Panc1 (cell line): ENCODE measurements at regions not wholly inside any gene's neighbourhood (a gene's known extent, or its start where the extent isn't known, plus 50 kb on each side); places are given as distances from the start of the nearest gene placed in this dataset.

Experiments used
- ATAC-seq: fragments of 200-7000 bp; cut with Tn5 transposase; 2 replicates; pipeline ENCODE4 v1.9.1; 2020; ENCODE audit warnings: mild to moderate bottlenecking, moderate library complexity
- BruUV-seq: library from RNA; stranded (reverse); fragments of 400-500 nt; replicated peaks from 2 replicates; lab custom pipeline; 2021; lab: Mats Ljungman, UMichigan
- CTCF ChIA-PET: fragments of 300-600 bp; sonication (Branson Sonifier 250); formaldehyde crosslinking; loops from one replicate; lab custom pipeline; 2022; ENCODE audit warnings: antibody characterized with exemption; lab: Charles Lee
- POLR2A ChIA-PET: fragments of 300-600 bp; sonication (Branson Sonifier 250); formaldehyde crosslinking; loops from one replicate; lab custom pipeline; 2022; ENCODE audit warnings: antibody characterized with exemption; lab: Charles Lee
- DNase-seq: peaks from one replicate; pipeline ENCODE4 v3.0.0-alpha.2; 2010; ENCODE audit warnings: low read depth, low spot score
- H3K27ac ChIP-seq: 2 replicates; pipeline ENCODE4 v1.5.1; 2011; ENCODE audit warnings: mild to moderate bottlenecking, low read length, inconsistent platforms
- H3K27me3 ChIP-seq: fragments of 200-500 bp; sonication (Bioruptor generic); 2 replicates; pipeline ENCODE4 v1.6.0; 2014; ENCODE audit warnings: low read length, inconsistent platforms; ENCODE audit not compliant: control insufficient read depth, insufficient read depth
- H3K36me3 ChIP-seq: fragments of 200-500 bp; sonication (Bioruptor generic); 2 replicates; pipeline ENCODE4 v1.5.1; 2014; ENCODE audit warnings: inconsistent platforms, mild to moderate bottlenecking, low read length, moderate library complexity; ENCODE audit not compliant: control insufficient read depth, insufficient read depth
- H3K4me1 ChIP-seq: 2 replicates; pipeline ENCODE4 v1.5.1; 2011; ENCODE audit warnings: inconsistent platforms, mild to moderate bottlenecking, low read length, moderate library complexity; ENCODE audit not compliant: control insufficient read depth, insufficient read depth
- H3K4me3 ChIP-seq, 2 experiments: 2 replicates each; pipeline ENCODE4 v1.5.1; 2011 to 2012; ENCODE audit warnings: low read depth in 2 of 2, low read length in 2 of 2, mild to moderate bottlenecking in 2 of 2, inconsistent platforms in 1 of 2, moderate library complexity in 1 of 2
- H3K9me3 ChIP-seq: fragments of 200-500 bp; sonication (Bioruptor generic); 2 replicates; pipeline ENCODE4 v1.5.1; 2014; ENCODE audit warnings: low read depth, mild to moderate bottlenecking, inconsistent platforms, low read length, moderate library complexity; ENCODE audit not compliant: control insufficient read depth, insufficient read depth
- POLR2AphosphoS5 ChIP-seq: IDR thresholded peaks from 2 replicates; pipeline ENCODE4 v1.6.1; 2012; ENCODE audit warnings: mild to moderate bottlenecking, low read depth, low read length, moderate library complexity
- SIN3A ChIP-seq: IDR thresholded peaks from 2 replicates; pipeline ENCODE4 v1.6.1; 2012; ENCODE audit warnings: low read depth, mild to moderate bottlenecking, low read length, moderate library complexity, borderline replicate concordance; ENCODE audit not compliant: insufficient read depth
- TCF7L2 ChIP-seq: IDR thresholded peaks from 2 replicates; pipeline ENCODE4 v1.6.1; 2011; ENCODE audit warnings: mild to moderate bottlenecking, low read depth, low read length, inconsistent platforms
- in situ Hi-C: cut with HindIII; loops from 2 replicates; pipeline ENCODE4 v1.10.0; 2016; ENCODE audit warnings: low sequenced_read_pairs, low pct_unique_long_range_greater_than_20kb
- intact Hi-C: fragments of 100-400 bp; cut with micrococcal nuclease; formaldehyde crosslinking; loops from one replicate; pipeline ENCODE4 v1.10.0; 2022; ENCODE audit not compliant: unreplicated experiment
- TF ChIP-seq, protein P1 (sequence below): fragments of 450-650 bp; IDR thresholded peaks from 2 replicates; pipeline ENCODE4 v1.5.1; 2017; ENCODE audit warnings: mild to moderate bottlenecking
- TF ChIP-seq, protein P2 (sequence below), 2 experiments: IDR thresholded peaks; 2 replicates each; pipeline ENCODE4 v1.6.1; 2011 to 2012; ENCODE audit warnings: low read depth in 2 of 2, control low read depth in 1 of 2, low read length in 1 of 2, mild to moderate bottlenecking in 1 of 2, moderate library complexity in 1 of 2; ENCODE audit not compliant: insufficient read depth in 1 of 2

GRCh38 chr6:168152980-168153379 is 74.0 kb upstream of the FRMD1 start:
- intact Hi-C loops, result loop anchor here (10.0 kb wide), 1 partner anchor 732 kb away; no protein-coding TSS in a partner anchor
- Histone ChIP-seq H3K27ac (no peak overlapping the region), H3K27me3 (no peaks in the 10 kb centered on the region), H3K9me3 (no peaks in the 10 kb centered on the region), H3K4me3 (no peak overlapping the region), H3K36me3 (no peaks in the 10 kb centered on the region), H3K4me1 (peaks cover 27% of the 10 kb centered on the region)
- DNase-seq, result no peak
- no TSS peak for BruUV-seq
- TF ChIP-seq TCF7L2 (no peak), POLR2AphosphoS5 (no peak), SIN3A (no peak)
- TF ChIP-seq, protein P1, sequence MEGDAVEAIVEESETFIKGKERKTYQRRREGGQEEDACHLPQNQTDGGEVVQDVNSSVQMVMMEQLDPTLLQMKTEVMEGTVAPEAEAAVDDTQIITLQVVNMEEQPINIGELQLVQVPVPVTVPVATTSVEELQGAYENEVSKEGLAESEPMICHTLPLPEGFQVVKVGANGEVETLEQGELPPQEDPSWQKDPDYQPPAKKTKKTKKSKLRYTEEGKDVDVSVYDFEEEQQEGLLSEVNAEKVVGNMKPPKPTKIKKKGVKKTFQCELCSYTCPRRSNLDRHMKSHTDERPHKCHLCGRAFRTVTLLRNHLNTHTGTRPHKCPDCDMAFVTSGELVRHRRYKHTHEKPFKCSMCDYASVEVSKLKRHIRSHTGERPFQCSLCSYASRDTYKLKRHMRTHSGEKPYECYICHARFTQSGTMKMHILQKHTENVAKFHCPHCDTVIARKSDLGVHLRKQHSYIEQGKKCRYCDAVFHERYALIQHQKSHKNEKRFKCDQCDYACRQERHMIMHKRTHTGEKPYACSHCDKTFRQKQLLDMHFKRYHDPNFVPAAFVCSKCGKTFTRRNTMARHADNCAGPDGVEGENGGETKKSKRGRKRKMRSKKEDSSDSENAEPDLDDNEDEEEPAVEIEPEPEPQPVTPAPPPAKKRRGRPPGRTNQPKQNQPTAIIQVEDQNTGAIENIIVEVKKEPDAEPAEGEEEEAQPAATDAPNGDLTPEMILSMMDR, result no peak
- TF ChIP-seq, protein P2, sequence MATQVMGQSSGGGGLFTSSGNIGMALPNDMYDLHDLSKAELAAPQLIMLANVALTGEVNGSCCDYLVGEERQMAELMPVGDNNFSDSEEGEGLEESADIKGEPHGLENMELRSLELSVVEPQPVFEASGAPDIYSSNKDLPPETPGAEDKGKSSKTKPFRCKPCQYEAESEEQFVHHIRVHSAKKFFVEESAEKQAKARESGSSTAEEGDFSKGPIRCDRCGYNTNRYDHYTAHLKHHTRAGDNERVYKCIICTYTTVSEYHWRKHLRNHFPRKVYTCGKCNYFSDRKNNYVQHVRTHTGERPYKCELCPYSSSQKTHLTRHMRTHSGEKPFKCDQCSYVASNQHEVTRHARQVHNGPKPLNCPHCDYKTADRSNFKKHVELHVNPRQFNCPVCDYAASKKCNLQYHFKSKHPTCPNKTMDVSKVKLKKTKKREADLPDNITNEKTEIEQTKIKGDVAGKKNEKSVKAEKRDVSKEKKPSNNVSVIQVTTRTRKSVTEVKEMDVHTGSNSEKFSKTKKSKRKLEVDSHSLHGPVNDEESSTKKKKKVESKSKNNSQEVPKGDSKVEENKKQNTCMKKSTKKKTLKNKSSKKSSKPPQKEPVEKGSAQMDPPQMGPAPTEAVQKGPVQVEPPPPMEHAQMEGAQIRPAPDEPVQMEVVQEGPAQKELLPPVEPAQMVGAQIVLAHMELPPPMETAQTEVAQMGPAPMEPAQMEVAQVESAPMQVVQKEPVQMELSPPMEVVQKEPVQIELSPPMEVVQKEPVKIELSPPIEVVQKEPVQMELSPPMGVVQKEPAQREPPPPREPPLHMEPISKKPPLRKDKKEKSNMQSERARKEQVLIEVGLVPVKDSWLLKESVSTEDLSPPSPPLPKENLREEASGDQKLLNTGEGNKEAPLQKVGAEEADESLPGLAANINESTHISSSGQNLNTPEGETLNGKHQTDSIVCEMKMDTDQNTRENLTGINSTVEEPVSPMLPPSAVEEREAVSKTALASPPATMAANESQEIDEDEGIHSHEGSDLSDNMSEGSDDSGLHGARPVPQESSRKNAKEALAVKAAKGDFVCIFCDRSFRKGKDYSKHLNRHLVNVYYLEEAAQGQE (IDR thresholded peaks at IDR 0.05; ENCODE audit: insufficient read depth in 1 of 2, low read depth in 2 of 2, low read length in 1 of 2), result no peak
- ChIA-PET POLR2A (no interaction called here), CTCF (no interaction called here)
- in situ Hi-C loops, result no loop called here
- ATAC-seq, result no peak

DNA sequence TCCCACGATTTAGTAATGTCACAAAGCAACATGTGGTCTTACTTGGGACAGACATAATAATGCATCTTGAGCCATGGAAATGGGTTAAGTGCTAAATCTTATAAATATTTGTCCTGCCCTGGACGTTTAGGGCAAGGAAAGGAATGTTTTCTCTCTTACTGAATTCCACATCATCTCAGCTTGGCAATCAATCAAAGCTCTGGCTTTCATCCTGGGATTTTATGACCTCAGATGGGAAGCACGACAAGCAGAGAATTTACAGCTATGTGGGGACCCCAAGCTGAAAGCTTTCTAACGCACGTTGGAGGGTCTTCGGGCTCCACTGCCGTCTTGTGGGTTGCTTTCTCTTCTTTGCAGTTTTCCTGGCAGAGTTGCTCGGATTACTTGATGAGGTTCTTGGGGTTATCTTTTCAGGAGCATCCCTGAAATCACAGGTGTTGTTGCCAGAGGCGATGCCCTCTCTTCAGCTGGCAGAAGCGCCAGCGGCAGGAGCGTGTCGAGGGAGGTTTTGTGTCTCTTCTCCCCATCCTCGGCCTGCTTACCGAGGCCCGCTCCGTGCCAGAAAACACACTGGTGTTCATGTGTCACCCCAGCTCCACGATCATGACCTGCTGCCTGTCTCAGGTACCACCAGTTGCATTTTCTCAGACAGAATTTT is 73.4 kb upstream of the FRMD1 start:
- in situ Hi-C loops (no loop called here), intact Hi-C loops (loop anchor here (10.0 kb wide), 1 partner anchor 732 kb away; no protein-coding TSS in a partner anchor)
- CTCF ChIA-PET, result no interaction called here

More for the DNA sequence above, 73.4 kb upstream of the FRMD1 start:
- POLR2A ChIA-PET, result no interaction called here
- Histone ChIP-seq H3K4me3 (no peak overlapping the region), H3K4me1 (peaks cover 21% of the 10 kb centered on the region), H3K27me3 (no peaks in the 10 kb centered on the region), H3K27ac (no peak overlapping the region), H3K36me3 (no peaks in the 10 kb centered on the region), H3K9me3 (no peaks in the 10 kb centered on the region)
- ATAC-seq, result no peak
- DNase-seq, result no peak
- TF ChIP-seq TCF7L2 (no peak), POLR2AphosphoS5 (no peak)
- TF ChIP-seq, protein P1, result no peak
- no TSS peak for BruUV-seq
